Natural killer cell (primary cell): ENCODE measurements at regions not wholly inside any gene's neighbourhood (a gene's known extent, or its start where the extent isn't known, plus 50 kb on each side); places are given as distances from the start of the nearest gene placed in this dataset.

Source experiments
- ATAC-seq, 3 donors: fragments of 150-1000 bp in 2 of 3; fragments of 200-7000 bp in 1 of 3; cut with Tn5 transposase; 1 replicate in 1 of 3; 2 replicates in 2 of 3; pipeline ENCODE4 v1.10.0; 2021; ENCODE audit warnings: mild to moderate bottlenecking in 2 of 3, moderate library complexity in 2 of 3
- DNase-seq, 2 donors: peaks; one replicate each; pipeline versions ENCODE4 v3.0.0 to v3.0.0-alpha.2; 2013 to 2021; ENCODE audit warnings: mixed read lengths in 1 of 2
- H3K27ac ChIP-seq: one replicate; pipeline ENCODE4 v1.5.1; 2013; ENCODE audit warnings: mild to moderate bottlenecking, low read length
- H3K27me3 ChIP-seq: one replicate; pipeline ENCODE4 v1.6.1; 2013; ENCODE audit warnings: low read length; ENCODE audit not compliant: control insufficient read depth, insufficient read depth
- H3K36me3 ChIP-seq: one replicate; pipeline ENCODE4 v1.6.1; 2013; ENCODE audit warnings: low read length; ENCODE audit not compliant: control insufficient read depth, insufficient read depth
- H3K4me1 ChIP-seq: one replicate; pipeline ENCODE4 v1.6.1; 2013; ENCODE audit warnings: low read length; ENCODE audit not compliant: control insufficient read depth, insufficient read depth
- H3K4me3 ChIP-seq: one replicate; pipeline ENCODE4 v1.5.1; 2013; ENCODE audit warnings: low read length
- H3K9me3 ChIP-seq: one replicate; pipeline ENCODE4 v1.6.1; 2013; ENCODE audit warnings: low read length; ENCODE audit not compliant: control insufficient read depth, insufficient read depth
- H3K27ac Mint-ChIP-seq, 2 donors: one replicate each; pipeline ENCODE4 v1.8.0; 2022; ENCODE audit warnings: mild to moderate bottlenecking in 2 of 2, mixed read lengths in 2 of 2, moderate library complexity in 1 of 2
- H3K27me3 Mint-ChIP-seq, 2 donors: one replicate each; pipeline ENCODE4 v1.8.0; 2022; ENCODE audit warnings: low read depth in 2 of 2, mixed read lengths in 2 of 2
- H3K36me3 Mint-ChIP-seq: one replicate; pipeline ENCODE4 v1.8.0; 2022; ENCODE audit warnings: mixed read lengths
- H3K4me1 Mint-ChIP-seq, 2 donors: one replicate each; pipeline ENCODE4 v1.8.0; 2022; ENCODE audit warnings: mixed read lengths in 2 of 2
- H3K4me3 Mint-ChIP-seq: one replicate; pipeline ENCODE4 v1.8.0; 2022; ENCODE audit warnings: mild to moderate bottlenecking, moderate library complexity, mixed read lengths
- H3K9me3 Mint-ChIP-seq, 2 donors: one replicate each; pipeline ENCODE4 v1.8.0; 2022; ENCODE audit warnings: mixed read lengths in 2 of 2
- WGBS: methylation state at CpG from one replicate; pipeline ENCODE4 v1.1.7; 2013; ENCODE audit warnings: missing lambda C conversion rate; ENCODE audit not compliant: insufficient coverage; 5-methylcytosine and 5-hydroxymethylcytosine counted together
- intact Hi-C: fragments of 100-400 bp; cut with micrococcal nuclease; formaldehyde crosslinking; loops from one replicate; pipeline ENCODE4 v1.14.2; 2022
- TF ChIP-seq, protein P1 (sequence below): fragments of 200-600 bp; IDR thresholded peaks from one replicate; pipeline ENCODE4 v1.8.0; 2022; ENCODE audit warnings: antibody characterized with exemption

DNA sequence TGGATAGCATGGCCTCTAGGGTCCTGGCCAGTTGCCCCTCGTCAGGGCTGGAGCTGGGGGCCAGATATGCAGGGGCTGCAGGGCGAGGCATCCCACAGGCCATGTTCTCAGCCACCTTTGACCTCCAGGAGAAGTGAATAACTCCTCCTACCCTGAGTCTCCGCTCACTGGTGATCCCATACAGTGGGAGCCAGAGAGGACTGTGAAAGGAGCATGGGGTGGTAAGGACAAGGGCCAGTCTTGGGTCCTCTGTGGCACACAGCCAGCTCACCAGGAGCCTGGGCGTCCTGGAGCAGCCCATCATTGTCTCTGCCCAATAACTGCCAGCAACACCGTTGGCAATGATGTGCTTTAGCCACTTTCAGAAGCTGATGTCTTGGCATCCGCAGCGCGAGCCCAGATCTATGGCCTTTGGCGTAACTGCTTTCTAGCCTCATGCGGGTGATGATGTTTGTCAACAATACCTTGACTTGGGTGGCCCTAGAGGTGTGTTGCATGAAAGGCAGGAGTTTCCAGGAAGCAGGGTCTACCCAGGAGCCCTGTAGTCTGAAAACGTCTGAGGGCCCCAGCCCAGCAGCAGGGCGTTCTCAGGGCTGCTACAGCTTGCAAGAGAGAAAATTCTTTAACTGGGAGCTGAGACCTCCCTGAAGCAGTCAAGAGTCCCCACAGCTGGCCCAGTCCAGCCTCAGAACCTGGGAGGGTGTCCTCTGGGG, 61.1 kb upstream of the IQSEC1 start:
- H3K36me3 Mint-ChIP-seq = no peaks in the 10 kb centered on the region
- Histone ChIP-seq H3K27ac (no peak overlapping the region), H3K36me3 (no peaks in the 10 kb centered on the region), H3K4me3 (no peak overlapping the region), H3K4me1 (no peaks in the 10 kb centered on the region), H3K9me3 (no peaks in the 10 kb centered on the region), H3K27me3 (no peaks in the 10 kb centered on the region)
- intact Hi-C loops = no loop called here
- H3K27me3 Mint-ChIP-seq = peaks cover 13 to 42% of the 10 kb centered on the region in 2 donors
- TF ChIP-seq, protein P1, sequence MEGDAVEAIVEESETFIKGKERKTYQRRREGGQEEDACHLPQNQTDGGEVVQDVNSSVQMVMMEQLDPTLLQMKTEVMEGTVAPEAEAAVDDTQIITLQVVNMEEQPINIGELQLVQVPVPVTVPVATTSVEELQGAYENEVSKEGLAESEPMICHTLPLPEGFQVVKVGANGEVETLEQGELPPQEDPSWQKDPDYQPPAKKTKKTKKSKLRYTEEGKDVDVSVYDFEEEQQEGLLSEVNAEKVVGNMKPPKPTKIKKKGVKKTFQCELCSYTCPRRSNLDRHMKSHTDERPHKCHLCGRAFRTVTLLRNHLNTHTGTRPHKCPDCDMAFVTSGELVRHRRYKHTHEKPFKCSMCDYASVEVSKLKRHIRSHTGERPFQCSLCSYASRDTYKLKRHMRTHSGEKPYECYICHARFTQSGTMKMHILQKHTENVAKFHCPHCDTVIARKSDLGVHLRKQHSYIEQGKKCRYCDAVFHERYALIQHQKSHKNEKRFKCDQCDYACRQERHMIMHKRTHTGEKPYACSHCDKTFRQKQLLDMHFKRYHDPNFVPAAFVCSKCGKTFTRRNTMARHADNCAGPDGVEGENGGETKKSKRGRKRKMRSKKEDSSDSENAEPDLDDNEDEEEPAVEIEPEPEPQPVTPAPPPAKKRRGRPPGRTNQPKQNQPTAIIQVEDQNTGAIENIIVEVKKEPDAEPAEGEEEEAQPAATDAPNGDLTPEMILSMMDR = no peak
- ATAC-seq (no peak), DNase-seq (no peak)
- no peaks in the 10 kb centered on the region for H3K9me3 Mint-ChIP-seq
- 90% methylated on average over 12 of the region's 12 CpGs for WGBS
- H3K27ac Mint-ChIP-seq = no peak overlapping the region
- H3K4me3 Mint-ChIP-seq = no peak overlapping the region
- H3K4me1 Mint-ChIP-seq = no peaks in the 10 kb centered on the region

DNA sequence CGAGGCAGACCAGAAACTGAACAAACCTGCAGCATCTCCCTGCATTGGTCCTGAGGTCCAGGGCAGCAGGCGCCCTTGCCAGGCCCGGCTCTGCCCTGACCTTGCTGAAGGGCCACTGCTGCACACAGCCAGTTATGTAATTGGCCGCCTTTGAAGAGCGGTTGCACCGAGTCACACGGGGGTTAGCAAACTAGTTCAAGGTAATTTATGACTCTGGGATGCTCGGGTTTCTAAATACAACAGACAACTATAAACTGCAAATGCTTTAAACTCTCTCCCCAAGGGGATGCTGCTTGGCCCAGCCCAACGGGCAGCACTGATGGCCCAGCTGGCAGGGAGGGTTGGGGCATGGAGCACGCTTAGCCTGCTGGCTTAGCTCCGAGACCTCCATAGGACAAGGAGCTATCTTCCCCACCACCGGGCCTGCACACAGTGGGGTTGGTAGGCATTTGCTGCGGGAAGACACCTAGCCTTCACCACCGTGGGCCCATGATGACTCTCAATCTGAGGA, 60.3 kb upstream of the IQSEC1 start:
- H3K4me1 ChIP-seq = no peaks in the 10 kb centered on the region
- Mint-ChIP-seq H3K36me3 (no peaks in the 10 kb centered on the region), H3K27me3 (peaks cover 13 to 36% of the 10 kb centered on the region in 2 donors), H3K9me3 (no peaks in the 10 kb centered on the region), H3K4me3 (no peak overlapping the region), H3K4me1 (no peaks in the 10 kb centered on the region), H3K27ac (no peak overlapping the region)
- H3K27me3 ChIP-seq = no peaks in the 10 kb centered on the region
- no peaks in the 10 kb centered on the region for H3K36me3 ChIP-seq
- no peak overlapping the region for H3K4me3 ChIP-seq
- 89% methylated on average over 13 of the region's 14 CpGs for WGBS
- TF ChIP-seq, protein P1 = no peak
- ATAC-seq = no peak
- no peak overlapping the region for H3K27ac ChIP-seq
- H3K9me3 ChIP-seq = no peaks in the 10 kb centered on the region
- DNase-seq = no peak
- intact Hi-C loops = no loop called here

DNA sequence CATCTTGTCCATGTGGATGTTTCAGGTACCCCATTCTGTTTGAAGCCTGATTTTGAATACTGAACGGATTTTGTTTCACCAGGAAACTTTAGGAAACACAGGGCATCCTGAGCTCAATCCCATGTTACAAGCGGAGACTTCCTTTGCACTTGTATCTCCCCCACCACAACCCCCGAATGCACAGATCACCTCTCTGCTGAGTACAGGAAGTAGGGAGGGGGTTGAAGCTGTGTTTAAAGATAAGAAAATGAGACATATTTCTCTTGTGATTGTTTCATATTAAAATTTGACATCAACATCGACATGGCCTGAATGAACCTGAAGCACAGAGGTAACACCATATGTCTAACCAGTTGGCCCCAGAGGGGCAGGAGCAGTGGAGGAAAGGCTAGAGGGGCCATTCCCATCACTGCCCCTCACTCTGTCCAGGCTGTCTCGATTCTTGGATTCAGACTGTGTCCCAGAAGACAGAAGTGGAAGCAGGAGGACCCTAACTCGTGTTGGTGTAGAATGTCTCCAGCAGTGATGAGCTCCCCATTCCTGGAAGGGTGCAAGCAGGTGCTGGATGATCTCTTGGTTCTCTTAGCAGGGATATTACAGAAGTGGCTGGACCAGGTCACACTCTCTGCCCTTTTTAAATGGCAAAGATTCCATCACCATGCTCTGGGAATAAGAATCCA, 59.6 kb upstream of the IQSEC1 start:
- Mint-ChIP-seq H3K36me3 (no peaks in the 10 kb centered on the region), H3K4me3 (no peak overlapping the region), H3K27me3 (peaks cover 13 to 42% of the 10 kb centered on the region in 2 donors), H3K4me1 (no peaks in the 10 kb centered on the region), H3K9me3 (no peaks in the 10 kb centered on the region), H3K27ac (no peak overlapping the region)
- H3K9me3 ChIP-seq = no peaks in the 10 kb centered on the region
- no peak for ATAC-seq
- TF ChIP-seq, protein P1 = no peak
- WGBS = 26% methylated on average over 4 of the region's 6 CpGs
- no peaks in the 10 kb centered on the region for H3K27me3 ChIP-seq
- DNase-seq = no peak
- no peak overlapping the region for H3K27ac ChIP-seq
- H3K4me3 ChIP-seq = no peak overlapping the region
- intact Hi-C loops = no loop called here
- H3K36me3 ChIP-seq = no peaks in the 10 kb centered on the region
- no peaks in the 10 kb centered on the region for H3K4me1 ChIP-seq
